Kidney capillary endothelial cell (primary cell): ENCODE measurements at regions not wholly inside any gene's neighbourhood (a gene's known extent, or its start where the extent isn't known, plus 50 kb on each side); places are given as distances from the start of the nearest gene placed in this dataset.
A peak's percentile ranks its signal among the peaks of the same experiment; 100 is the strongest.

Experiments used
- DNase-seq: peaks from one replicate; pipeline ENCODE4 v3.0.0-alpha.2; 2018; ENCODE audit warnings: low spot score

DNA sequence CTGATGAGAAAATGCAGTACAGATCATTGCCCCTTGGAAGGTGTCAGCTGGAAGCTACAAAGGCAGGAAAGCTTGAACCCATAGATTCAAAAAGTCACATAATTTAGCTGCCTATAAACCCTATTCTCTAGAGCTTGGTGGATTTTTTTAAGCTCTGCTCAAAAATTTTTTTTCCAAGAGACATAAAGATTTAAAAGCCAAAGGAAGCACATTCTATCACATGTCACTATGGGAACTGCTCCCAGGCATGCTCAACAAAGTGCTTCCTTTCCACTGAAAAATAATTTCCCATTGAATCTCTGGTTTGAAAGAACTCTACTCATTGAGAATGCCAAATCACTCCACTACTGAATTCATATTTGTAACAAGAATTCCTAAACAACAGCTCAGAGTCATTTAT is 419.8 kb downstream of the CETN3 start:
- DNase-seq: no peak

DNA sequence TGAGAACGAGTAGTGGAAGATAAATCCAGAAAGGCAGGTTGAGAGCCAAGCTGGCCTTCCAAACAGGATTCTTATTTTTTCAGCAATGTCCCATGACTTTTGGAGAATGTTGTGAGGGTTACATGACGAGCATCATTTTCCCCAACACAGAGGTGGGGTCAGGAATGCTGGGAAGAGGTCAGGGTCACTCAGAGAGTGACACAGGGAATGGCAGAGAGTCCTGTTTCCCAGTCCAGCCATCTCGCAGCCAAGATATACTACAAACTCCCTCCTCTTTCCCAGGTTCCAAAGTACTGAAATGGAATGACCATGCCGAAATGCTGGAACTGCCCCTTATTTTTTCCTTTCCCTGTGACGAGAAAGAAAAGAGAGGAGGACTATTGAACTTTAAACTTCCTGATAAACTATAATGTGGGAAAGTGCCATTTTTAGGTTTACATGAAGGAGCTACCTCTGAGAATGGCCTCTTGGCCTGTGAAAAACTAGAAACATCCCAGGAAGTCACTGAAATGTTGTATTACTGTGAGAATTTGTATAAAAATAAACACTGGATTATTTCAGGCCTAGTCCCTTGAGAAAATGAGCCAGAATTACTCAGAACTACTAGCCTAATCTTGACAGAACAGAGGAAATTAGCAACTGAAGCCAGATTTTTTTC is 420.4 kb downstream of the CETN3 start:
- no peak for DNase-seq

GRCh38 chr5:89988129-89988810 is 421.3 kb downstream of the CETN3 start:
- DNase-seq: peak; percentile 3

GRCh38 chr5:89983216-89983615 is 426.3 kb downstream of the CETN3 start:
- no peak for DNase-seq

DNA sequence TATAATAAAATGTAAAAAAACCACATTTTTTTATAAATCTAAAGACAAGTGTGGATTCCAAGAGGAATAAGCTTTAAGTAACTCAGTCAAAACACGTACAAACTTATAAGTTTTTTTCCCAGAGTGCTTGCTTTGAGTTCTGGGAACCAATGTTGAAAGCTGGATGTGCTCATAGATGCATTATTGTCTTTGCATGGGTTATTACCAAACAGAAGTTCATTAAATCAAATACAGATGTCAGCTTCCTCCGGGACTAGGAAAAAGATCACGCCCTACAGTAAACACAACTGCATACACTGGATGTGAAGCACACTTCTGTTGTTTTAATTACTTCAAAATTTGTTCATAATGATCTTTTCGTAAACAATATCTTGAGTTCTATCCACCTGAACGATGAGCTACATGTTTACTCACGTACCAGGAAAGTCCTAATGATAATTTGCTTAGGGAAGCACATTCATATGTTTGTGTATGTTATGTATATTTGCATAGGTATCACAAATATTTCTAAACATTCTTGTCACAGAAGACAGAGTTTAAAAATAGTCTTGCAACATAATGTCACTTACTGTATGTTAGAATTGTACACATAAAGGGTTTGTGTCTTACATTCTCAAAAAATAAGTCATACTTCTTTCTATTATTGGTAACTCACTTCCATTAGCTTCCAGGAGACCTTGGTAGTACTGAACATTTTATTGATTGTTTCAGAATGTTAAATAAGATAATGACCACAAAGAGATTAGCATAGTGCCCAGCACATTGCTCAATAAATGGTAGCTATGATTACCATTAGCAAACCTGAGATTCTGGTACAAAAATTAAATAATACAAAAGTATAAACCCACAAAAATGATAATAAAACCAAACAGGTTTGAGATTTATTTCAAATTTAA is 427.4 kb downstream of the CETN3 start:
- DNase-seq: no peak

DNA sequence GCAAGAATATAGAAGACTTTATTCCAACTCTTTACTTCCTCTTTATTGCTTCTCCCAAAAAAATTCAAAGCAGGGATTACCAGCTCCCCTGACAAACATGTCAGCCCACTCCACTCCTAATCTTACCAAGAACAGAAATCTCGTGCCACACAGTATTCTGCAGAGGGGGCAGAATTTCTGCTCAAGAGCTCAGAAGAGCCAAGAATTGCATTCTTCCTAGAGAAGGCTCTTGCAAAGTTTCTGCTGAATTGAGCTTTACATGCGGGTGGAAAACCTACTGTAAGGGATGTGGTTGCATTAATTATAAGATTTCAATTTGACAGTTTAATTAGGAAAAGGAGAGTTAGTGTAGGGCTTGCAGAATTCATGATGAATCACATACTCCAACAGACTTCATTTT is 428.5 kb downstream of the CETN3 start:
- DNase-seq: no peak

- DNase-seq: no peak
These were observed 436.0 kb downstream of the CETN3 start for GRCh38 chr5:89973516-89973915.

DNA sequence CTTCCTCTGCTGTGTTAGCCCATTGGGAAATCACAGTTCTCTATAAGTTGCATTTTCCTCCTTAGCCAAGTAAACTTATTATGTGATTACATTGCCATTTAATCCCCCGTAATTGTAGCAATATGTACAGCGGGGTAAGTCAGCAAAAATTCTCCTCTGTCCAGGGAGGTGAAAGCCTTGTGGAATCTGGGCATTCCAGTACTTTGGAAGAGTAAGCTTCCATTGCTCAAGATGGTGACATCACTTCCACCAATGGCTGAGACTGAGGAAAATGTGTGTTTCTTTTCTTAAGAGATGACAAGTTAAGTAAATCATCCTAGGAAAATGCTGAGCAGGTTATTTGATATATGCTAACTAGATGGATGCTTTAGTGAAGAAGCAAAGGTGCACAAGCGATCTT is 436.7 kb downstream of the CETN3 start:
- DNase-seq: no peak

DNA sequence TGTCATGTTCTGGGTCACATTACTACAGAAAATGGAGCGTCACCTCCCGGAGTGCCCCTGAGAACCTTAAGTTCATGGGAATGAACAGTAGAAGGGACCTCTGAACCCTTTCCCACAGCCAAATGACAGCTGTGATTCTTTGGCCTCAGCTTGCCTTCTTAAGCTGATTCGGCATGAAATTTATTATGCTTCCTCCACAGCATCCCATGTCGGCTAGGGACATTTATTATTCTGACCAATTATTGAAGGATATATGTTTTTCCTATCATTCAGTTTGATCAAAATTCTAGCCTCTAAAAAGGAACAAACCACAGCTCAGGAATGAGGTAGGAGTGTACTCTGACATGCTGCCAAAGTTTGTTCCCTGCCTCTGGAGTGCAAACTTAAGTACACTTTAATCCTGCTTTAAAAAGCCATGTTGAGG is 440.6 kb downstream of the CETN3 start:
- no peak for DNase-seq

- DNase-seq: no peak
These were observed 441.6 kb downstream of the CETN3 start for GRCh38 chr5:89967771-89968444.

DNA sequence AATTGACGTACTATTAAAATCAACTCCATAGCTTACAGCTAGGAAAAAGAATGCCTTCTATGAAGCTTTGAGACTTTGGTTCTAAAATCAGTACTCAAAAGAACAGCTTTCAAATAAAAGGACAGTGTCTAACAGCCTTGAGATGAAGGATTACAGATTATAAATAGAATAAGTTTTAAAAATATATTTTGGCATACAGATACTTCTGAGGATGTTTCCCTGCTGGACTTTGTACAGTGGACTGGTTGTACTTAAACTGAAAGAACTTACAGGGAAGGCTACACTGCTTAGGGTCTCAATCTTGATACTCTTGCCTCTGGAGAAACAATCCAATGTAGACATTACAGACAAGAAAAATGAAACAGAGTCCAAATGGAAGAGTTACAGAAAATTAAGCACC is 452.7 kb downstream of the CETN3 start:
- no peak for DNase-seq

DNA sequence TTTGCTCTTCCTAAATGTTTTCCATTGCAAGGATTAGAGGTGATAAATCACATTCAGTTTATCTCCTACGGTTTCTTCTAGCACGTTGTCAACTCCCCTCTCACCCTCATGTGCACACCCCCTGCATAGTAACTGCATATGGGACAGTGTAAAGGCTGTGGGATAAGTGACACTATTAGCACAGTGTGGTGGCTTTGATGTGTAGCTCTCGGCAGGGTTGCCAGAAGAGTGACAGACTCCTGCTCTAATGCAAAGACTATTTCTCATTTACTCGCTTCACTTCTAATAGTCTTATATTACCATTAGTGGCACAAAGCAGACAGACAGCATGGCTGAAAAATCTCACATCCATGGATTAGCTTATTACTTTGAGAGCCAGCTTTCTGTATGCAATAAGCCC is 454.6 kb downstream of the CETN3 start:
- no peak for DNase-seq

DNA sequence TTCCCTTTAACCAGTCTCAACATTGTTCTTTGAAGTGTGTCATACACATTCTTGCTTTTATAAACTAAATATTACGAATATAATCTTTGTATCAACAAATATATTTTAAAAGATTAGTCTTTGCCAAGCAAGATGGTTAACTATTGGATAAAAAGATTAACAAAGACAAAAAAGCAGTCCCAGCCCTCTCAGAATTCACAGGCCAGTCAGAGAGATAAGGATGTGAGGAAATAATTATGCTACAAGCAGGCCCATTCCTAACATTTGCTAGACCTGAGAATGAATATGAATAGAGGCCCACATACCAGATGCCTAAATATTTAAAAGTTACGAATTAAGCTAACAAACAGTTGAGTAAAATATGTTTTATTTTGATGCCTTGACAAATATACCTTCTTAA is 457.7 kb downstream of the CETN3 start:
- no peak for DNase-seq

GRCh38 chr5:89950234-89950633 is 459.3 kb downstream of the CETN3 start:
- no peak for DNase-seq

DNA sequence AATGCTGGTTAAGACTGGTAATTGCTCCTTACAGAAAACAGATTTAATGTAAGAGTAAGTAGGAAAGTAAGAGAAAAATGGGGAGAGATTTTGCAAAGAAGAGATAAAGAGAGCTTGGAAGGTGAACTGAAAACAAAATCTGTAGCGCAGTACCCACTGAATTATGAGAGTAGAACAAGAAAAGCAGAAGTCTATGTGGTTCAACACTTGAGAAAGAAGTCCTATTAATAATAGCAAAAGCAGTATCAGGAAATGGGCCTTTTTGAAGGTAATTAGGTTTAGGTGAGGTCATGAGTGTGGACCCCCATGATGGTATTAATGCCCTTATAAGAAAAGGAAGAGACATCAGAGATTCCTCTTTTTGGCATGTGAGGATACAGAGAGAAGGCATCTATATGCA is 460.6 kb downstream of the CETN3 start:
- no peak for DNase-seq

DNA sequence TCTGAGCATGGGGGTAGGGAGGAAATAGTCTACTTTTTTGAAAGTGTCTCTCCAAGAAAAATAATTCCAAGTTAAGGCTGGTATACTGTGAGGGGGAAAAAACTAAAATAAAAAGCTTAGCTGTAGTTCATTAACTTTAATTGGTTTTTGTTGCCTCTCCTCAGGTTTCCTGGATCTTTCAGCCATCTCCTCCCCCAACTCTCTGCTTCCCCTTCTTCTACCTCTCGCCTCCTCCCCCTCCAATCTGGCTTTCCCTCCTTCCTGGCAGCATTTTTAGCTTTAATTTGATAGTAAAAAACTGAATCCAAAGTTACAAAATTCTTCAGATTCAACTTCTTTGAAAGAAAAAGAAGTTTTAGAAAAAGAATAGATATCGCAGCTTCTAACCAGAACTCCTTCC is 462.6 kb downstream of the CETN3 start:
- DNase-seq: no peak

GRCh38 chr5:89946508-89946907 is 463.0 kb downstream of the CETN3 start:
- DNase-seq: no peak

DNA sequence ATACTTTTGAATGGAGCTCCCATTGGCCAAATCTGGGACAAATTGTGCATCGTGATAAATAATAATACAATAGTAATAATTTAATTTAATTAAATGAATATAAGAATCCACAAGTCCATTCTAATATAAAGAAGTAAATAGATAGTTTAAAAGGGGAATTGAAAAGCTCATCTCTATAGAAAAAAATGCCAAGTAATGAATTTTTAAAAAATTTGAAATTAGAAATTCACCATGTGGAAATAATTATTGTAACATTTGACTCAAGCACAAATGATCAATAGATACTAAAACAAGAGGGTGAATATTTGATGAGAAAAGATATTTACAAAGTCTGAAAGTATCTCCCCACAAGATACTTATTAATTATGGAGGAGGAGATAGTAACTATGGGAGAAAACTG is 467.4 kb downstream of the CETN3 start:
- no peak for DNase-seq

GRCh38 chr5:89936576-89936975 is 473.0 kb downstream of the CETN3 start:
- no peak for DNase-seq

DNA sequence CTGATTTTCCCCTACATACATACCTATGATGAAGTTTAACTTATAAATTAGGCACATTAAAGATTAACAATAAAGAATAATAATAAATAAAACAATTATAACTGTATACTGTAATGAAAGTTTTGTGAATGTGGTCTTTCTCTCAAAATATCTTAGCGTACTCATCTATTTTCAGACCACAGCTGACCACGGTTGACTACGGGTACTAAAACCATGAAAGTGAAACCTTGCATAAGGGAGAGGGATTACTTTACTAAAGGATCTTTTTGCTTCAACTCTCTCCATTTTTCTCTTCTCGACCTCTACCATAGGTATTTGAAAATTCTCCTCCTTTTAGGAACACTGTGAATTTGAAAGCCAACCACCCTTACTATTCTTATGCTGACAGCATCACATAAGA is 475.5 kb downstream of the CETN3 start:
- no peak for DNase-seq

- peak; percentile 26 for DNase-seq
These were observed 476.8 kb downstream of the CETN3 start for GRCh38 chr5:89932771-89933181.

DNA sequence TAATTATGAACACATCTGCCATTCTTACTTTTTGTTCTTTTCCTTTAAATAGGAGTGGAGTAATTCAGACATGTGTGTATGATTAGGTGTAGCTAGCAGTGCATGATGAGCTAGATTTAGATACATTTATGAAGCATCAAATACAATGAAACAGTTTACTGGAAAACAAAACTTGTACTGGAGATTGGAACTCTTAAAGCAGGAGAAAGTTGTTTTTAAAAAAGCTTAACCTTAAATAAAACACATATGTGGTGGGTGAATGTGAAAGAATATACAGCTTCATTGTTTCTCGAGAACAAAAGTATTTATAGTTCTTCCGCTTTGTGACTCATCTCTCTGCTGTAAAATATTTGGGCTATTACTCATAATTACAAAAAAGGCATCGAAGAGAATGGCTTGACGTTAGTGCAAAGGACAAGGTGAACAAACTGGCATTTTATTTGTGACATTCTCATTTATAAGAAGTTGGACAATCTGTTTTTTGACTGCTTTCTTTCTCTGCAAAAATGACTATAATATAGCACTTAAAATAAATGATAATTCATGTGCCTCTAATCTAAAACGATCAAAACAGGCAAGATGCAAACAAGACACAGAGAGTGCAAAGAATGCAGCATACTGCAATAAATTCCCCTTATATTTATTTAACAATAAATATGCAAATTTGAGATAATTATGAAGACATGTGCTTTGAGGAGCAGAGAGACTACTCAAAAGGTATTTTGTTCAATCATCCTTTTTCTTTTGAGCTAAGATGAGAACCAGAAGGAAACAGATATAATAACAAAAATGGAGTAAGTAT is 478.8 kb downstream of the CETN3 start:
- peak; percentile 96 for DNase-seq
